Spinal cord (tissue), 9 donors: ENCODE measurements at regions not wholly inside any gene's neighbourhood (a gene's known extent, or its start where the extent isn't known, plus 50 kb on each side); places are given as distances from the start of the nearest gene placed in this dataset.
A peak's percentile ranks its signal among the peaks of the same experiment; 100 is the strongest.
"Not testable (repeated sequence)": the region's sequence is repeated elsewhere in the genome, so short reads cannot be mapped to it uniquely, and the experiment has no call there.

Experiments
- DNase-seq, 6 donors: peaks; one replicate each; pipeline versions ENCODE4 v3.0.0 to v3.0.0-alpha.2; 2013 to 2015; ENCODE audit warnings: low spot score in 6 of 6, low read depth in 4 of 6
- H3K27ac ChIP-seq: one replicate; pipeline ENCODE4 v1.5.1; 2013; ENCODE audit warnings: low read depth, low read length, control low read depth
- H3K27me3 ChIP-seq: one replicate; pipeline ENCODE4 v1.6.1; 2013; ENCODE audit warnings: low read length; ENCODE audit not compliant: control insufficient read depth, insufficient read depth
- H3K36me3 ChIP-seq: one replicate; pipeline ENCODE4 v1.6.1; 2013; ENCODE audit warnings: low read length; ENCODE audit not compliant: control insufficient read depth, insufficient read depth
- H3K4me1 ChIP-seq: one replicate; pipeline ENCODE4 v1.6.1; 2013; ENCODE audit warnings: low read length; ENCODE audit not compliant: control insufficient read depth, insufficient read depth
- H3K4me3 ChIP-seq: one replicate; pipeline ENCODE4 v1.5.1; 2013; ENCODE audit warnings: low read depth, low read length, control low read depth
- H3K9me3 ChIP-seq: one replicate; pipeline ENCODE4 v1.6.1; 2013; ENCODE audit warnings: low read length; ENCODE audit not compliant: control insufficient read depth, insufficient read depth
- WGBS: methylation state at CpG from one replicate; pipeline ENCODE4 v1.1.5; 2013; ENCODE audit warnings: missing lambda C conversion rate; ENCODE audit not compliant: insufficient coverage; 5-methylcytosine and 5-hydroxymethylcytosine counted together
- donor health status: healthy.

DNA sequence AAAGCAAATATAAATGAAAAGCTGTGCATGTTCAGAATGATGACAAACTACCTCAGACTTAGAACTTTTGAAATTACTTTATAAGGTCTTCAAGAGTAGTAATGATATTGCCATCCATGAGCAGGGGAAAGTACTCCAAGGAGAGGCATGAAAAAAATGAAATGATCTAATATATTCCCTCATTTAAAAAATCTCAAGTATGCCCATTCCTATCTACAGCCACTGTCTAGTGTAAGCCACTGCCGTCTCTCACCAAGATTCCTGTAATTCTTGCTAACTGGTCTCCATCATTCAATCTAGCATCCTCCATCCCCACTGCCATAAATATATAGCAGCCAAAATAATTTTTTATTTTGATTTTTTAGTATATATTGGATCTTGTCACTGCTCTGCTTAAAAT, 258.8 kb downstream of the PLOD2 start:
- 43% methylated on average over 1 of the region's 1 CpG for WGBS
- H3K36me3 ChIP-seq, result no peaks in the 10 kb centered on the region

DNA sequence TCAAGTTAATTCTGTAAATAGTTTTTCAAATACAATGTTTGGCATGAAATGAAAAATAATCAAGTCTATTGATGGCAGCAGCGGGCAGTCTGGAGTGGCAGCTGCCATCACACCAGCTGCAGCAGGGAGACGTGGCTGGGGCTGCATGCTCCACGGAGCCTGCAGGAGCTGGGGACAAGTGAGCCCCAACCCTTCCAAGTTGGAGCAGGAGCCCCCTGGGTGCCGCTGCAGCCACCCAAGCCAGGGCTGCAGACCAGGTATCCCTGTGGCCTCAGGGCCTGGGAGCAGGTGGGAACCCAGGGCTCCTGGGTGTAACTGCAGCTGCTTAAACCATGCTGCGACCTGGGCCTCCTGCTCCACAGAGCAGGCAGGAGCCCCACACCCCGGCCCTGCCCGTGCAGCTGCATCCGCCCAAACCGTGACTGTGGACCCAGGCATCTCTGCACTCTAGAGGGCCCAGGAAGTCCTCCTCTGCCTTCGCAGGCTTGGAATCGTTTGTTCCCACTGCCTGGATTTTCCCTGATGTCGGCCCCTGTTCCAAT, 257.4 kb downstream of the PLOD2 start:
- no peak overlapping the region for H3K4me3 ChIP-seq
- 80% methylated on average over 12 of the region's 12 CpGs for WGBS
- no peak for DNase-seq
- no peaks in the 10 kb centered on the region for H3K36me3 ChIP-seq
- H3K4me1 ChIP-seq, result peaks cover 5% of the 10 kb centered on the region
- no peaks in the 10 kb centered on the region for H3K27me3 ChIP-seq
- no peak overlapping the region for H3K27ac ChIP-seq
- H3K9me3 ChIP-seq, result no peaks in the 10 kb centered on the region

More for the DNA sequence above, 258.8 kb downstream of the PLOD2 start:
- no peak overlapping the region for H3K4me3 ChIP-seq
- H3K27ac ChIP-seq, result no peak overlapping the region
- H3K9me3 ChIP-seq, result no peaks in the 10 kb centered on the region
- no peaks in the 10 kb centered on the region for H3K27me3 ChIP-seq
- DNase-seq, result no peak
- peaks cover 5% of the 10 kb centered on the region for H3K4me1 ChIP-seq

DNA sequence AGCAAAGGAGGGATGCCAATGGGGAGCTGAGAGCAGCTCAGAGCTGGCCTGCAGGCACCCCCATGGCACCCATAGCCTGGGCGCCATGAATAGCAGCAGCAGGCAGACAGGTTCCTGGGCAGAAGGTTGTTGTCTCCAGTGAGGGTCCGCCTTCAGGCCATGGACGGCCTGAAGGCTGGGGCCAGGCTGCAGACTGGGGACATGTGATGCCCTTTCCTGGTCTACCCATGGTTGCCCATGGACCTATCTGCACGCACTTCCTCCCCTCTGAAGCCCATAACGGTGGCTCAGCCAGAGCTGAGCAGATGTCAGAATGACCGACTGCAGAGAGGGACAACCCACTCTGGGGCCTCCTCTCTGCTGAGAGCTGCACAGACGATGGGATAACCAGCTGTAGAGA, 256.8 kb downstream of the PLOD2 start:
- Histone ChIP-seq H3K4me3 (no peak overlapping the region), H3K4me1 (peaks cover 5% of the 10 kb centered on the region), H3K9me3 (no peaks in the 10 kb centered on the region), H3K36me3 (no peaks in the 10 kb centered on the region), H3K27me3 (no peaks in the 10 kb centered on the region), H3K27ac (no peak overlapping the region)
- no peak for DNase-seq
- WGBS, result 98% methylated on average over 6 of the region's 7 CpGs

DNA sequence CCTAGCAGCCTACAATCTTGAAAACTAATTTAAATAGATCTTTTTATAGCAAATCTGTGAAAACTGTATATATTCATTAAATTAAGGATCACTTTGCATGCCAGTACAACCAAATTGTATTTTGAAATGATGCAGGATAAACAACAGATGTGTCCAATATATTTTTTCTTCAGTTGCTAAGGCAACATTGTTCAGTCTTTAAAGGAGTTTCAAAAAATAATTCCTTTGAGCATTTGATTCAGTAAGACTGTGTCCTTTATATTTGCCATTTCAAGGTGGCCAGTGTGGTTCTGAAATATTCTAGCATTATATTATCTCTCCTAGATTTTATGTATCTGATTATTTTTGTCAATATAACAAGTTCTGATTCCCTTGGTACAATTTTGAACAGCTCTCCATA, 254.7 kb downstream of the PLOD2 start:
- DNase-seq, result peak in 2 of 6 donors; percentile 21 to 62
- no peak overlapping the region for H3K27ac ChIP-seq

DNA sequence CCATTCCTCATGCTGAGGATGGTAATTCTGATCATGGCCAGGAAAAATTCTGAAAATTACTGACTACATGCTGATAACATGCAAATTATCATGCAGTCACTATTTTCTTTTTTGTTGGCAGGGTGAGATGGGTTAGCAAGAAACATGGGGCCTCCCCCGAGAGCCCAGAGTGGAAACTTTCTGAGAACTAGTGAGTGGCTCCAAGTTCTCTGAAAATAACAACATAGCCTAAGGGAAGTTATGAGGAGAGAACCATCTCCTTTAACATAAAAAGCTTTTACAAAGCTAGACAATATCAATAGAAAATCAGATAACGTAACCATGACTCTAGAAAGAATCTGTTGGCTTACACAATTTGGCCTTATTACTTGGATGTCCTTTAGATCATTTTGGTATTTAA, 254.2 kb downstream of the PLOD2 start:
- H3K27ac ChIP-seq, result no peak overlapping the region
- H3K4me3 ChIP-seq, result no peak overlapping the region
- no peak for DNase-seq
- H3K4me1 ChIP-seq, result peaks cover 5% of the 10 kb centered on the region
- no peaks in the 10 kb centered on the region for H3K9me3 ChIP-seq
- no peaks in the 10 kb centered on the region for H3K27me3 ChIP-seq
- H3K36me3 ChIP-seq, result no peaks in the 10 kb centered on the region
- WGBS, result no CpG with 5 or more reads among the region's 2 CpGs

More for the DNA sequence above, 254.7 kb downstream of the PLOD2 start:
- H3K36me3 ChIP-seq, result no peaks in the 10 kb centered on the region
- no peaks in the 10 kb centered on the region for H3K9me3 ChIP-seq
- peaks cover 5% of the 10 kb centered on the region for H3K4me1 ChIP-seq
- no peak overlapping the region for H3K4me3 ChIP-seq
- no peaks in the 10 kb centered on the region for H3K27me3 ChIP-seq

DNA sequence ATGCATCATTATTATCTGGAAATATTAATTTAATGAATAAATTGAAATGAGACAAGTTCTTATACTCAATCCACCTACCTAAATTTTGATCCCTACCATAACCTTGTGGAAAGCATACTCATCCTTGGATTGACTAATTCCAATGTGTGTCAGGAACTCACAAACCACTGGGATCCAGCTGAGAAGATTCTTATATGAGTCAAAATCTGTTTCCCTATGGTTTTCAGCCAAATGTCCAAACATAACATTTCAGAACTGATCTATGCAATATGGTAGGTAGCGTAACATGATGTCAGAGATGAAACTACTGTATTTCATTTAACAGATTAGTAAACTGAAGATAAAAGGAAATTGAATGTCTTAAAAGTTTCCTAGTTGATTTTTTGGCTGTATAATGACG, 250.0 kb downstream of the PLOD2 start:
- DNase-seq, result no peak
- no CpG with 5 or more reads among the region's 2 CpGs for WGBS
- Histone ChIP-seq H3K27ac (no peak overlapping the region), H3K4me3 (no peak overlapping the region), H3K9me3 (no peaks in the 10 kb centered on the region), H3K36me3 (no peaks in the 10 kb centered on the region), H3K27me3 (no peaks in the 10 kb centered on the region), H3K4me1 (no peaks in the 10 kb centered on the region)

DNA sequence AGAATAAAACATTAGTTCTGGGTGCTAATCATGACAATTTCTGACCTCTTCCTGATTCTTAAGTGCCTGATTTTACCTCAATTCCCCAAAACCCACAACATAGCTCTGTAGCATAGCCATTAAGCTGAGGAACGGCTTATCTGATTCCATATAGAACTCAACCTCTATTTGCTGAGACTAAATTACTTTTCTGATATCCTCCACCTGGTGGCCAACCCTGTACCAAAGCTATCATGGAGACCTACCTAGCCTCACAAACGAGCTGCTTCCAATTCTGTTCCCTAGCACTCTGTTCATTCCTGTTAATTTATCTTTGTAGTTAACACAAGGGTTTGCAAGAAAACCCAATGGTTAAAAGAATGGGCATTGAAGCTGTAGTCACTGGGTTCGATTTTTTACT, 245.2 kb downstream of the PLOD2 start:
- no peak for DNase-seq
- Histone ChIP-seq H3K4me3 (no peak overlapping the region), H3K27ac (no peak overlapping the region), H3K9me3 (no peaks in the 10 kb centered on the region), H3K4me1 (no peaks in the 10 kb centered on the region), H3K36me3 (no peaks in the 10 kb centered on the region), H3K27me3 (no peaks in the 10 kb centered on the region)
- WGBS, result 91% methylated on average over 1 of the region's 3 CpGs

DNA sequence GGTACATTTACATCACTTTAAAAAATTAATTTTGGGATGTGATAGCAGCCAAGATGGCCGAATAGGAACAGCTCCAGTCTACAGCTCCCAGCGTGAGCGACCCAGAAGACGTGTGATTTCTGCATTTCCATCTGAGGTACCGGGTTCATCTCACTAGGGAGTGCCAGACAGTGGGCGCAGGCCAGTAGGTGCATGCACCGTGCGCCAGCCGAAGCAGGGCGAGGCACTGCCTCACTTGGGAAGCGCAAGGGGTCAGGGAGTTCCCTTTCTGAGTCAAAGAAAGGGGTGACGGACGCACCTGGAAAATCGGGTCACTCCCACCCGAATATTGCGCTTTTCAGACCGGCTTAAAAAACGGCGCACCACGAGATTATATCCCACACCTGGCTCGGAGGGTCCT, 233.2 kb downstream of the PLOD2 start:
- not testable (repeated sequence) for H3K4me1 ChIP-seq, H3K36me3 ChIP-seq, H3K4me3 ChIP-seq, H3K27ac ChIP-seq, H3K9me3 ChIP-seq, DNase-seq, H3K27me3 ChIP-seq
- WGBS, result no CpG with 5 or more reads among the region's 21 CpGs

DNA sequence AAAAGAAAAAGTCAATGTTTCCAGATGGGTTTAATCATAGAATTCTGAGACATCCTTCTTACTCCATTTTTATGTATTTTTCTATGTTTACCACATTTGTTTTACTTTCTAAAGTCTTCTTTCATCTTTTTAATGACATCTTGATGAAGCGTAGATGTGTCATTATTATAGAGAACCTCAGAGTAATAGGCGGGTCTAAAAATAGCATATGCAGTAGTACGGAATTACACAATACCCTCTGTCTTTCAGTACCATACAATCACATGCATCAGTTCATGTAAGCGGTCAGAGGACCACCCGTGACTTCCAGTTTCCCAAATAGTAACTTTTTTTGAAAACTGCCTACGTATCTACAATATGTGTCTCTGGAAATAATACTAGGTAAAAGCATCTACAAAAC, 224.0 kb downstream of the PLOD2 start:
- Histone ChIP-seq H3K4me3 (no peak overlapping the region), H3K27ac (no peak overlapping the region), H3K27me3 (no peaks in the 10 kb centered on the region), H3K36me3 (no peaks in the 10 kb centered on the region), H3K9me3 (no peaks in the 10 kb centered on the region), H3K4me1 (no peaks in the 10 kb centered on the region)
- DNase-seq, result no peak
- WGBS, result 40% methylated on average over 1 of the region's 6 CpGs

DNA sequence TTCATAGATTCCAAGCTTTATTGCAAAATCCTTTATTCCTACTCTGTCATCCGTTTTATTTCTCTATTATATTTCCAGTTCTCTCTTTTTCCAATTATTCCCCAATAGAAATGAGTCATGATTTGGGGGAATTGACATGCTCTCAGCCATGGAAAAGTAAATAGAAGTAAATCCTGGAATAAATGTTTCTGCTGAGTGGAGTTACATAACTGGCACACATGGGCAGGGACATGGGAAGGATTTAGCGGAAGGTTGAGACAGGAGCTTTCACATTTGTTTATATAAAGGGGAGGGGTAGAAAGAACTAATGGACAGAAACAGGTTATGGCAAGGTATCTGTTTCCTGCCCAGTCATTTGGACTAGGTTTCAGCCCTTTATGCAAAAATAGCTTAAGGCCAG, 221.6 kb downstream of the PLOD2 start:
- H3K4me3 ChIP-seq, result no peak overlapping the region
- 100% methylated on average over 1 of the region's 2 CpGs for WGBS
- no peak for DNase-seq
- H3K9me3 ChIP-seq, result no peaks in the 10 kb centered on the region
- no peaks in the 10 kb centered on the region for H3K27me3 ChIP-seq
- H3K27ac ChIP-seq, result no peak overlapping the region
- no peaks in the 10 kb centered on the region for H3K36me3 ChIP-seq
- no peaks in the 10 kb centered on the region for H3K4me1 ChIP-seq
